ENCODE measurements at regions not wholly inside any gene's neighbourhood (a gene's known extent, or its start where the extent isn't known, plus 50 kb on each side); places are given as distances from the start of the nearest gene placed in this dataset.

DNA sequence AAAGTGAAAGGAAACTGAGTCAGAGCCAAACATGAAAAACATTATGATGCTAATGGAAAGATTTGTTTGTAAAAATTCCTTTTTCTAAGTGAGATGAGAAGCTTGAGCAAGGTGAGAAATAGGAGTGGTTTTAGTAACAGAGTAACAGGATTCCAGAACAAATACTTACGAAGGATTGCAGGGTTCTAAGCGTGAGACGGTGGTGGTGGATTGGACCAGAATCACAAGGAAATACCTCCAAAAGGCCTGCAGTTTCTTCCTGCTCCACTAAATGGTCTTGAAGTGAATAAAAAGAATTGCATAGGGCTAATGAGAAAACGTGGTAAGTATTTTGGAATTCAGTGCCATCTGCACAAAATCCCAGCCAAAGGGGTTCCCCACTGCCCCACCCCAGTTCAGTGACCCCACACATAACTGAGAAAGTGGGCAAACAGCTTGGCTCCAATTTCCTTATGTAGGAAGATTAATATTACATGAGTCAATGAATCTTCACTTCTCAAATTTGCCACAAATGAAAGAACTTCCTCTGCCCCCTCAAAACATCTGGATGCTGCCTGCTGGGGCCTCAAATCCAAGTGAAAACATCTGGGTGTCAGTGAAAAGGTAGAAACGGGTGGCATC, 283.8 kb upstream of the NR2F2 start:
- H3K36me3 ChIP-seq (ENCODE audit: insufficient read depth, low read length), result no peaks in the 10 kb centered on the region
- H3F3A ChIP-seq (ENCODE audit: insufficient read depth, low read length), result no peaks in the 10 kb centered on the region
- H2AFZ ChIP-seq (ENCODE audit: low read length), result no peak overlapping the region
- TF ChIP-seq, protein P1, sequence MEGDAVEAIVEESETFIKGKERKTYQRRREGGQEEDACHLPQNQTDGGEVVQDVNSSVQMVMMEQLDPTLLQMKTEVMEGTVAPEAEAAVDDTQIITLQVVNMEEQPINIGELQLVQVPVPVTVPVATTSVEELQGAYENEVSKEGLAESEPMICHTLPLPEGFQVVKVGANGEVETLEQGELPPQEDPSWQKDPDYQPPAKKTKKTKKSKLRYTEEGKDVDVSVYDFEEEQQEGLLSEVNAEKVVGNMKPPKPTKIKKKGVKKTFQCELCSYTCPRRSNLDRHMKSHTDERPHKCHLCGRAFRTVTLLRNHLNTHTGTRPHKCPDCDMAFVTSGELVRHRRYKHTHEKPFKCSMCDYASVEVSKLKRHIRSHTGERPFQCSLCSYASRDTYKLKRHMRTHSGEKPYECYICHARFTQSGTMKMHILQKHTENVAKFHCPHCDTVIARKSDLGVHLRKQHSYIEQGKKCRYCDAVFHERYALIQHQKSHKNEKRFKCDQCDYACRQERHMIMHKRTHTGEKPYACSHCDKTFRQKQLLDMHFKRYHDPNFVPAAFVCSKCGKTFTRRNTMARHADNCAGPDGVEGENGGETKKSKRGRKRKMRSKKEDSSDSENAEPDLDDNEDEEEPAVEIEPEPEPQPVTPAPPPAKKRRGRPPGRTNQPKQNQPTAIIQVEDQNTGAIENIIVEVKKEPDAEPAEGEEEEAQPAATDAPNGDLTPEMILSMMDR (IDR thresholded peaks at IDR 0.05; ENCODE audit: low read length), result no peak
- no peak for TF ChIP-seq EZH2 (IDR thresholded peaks at IDR 0.05; ENCODE audit: borderline replicate concordance, low read length)
- no peak overlapping the region for H3K4me3 ChIP-seq (ENCODE audit: low read depth, low read length, poor library complexity, severe bottlenecking)
- no peaks in the 10 kb centered on the region for H4K20me1 ChIP-seq (ENCODE audit: insufficient read depth, low read length)
- no peak overlapping the region for H3K4me2 ChIP-seq (ENCODE audit: low read length)
- H3K9ac ChIP-seq (ENCODE audit: low read length), result no peak overlapping the region
- H3K4me1 ChIP-seq (ENCODE audit: insufficient read depth, low read length, severe bottlenecking), result no peaks in the 10 kb centered on the region
- no peaks in the 10 kb centered on the region for H3K27me3 ChIP-seq (ENCODE audit: insufficient read depth, low read length)
- H3K27ac ChIP-seq (ENCODE audit: low read depth, low read length, poor library complexity, severe bottlenecking), result no peak overlapping the region
- H3K9me2 ChIP-seq (ENCODE audit: low read depth, low read length), result no peaks in the 10 kb centered on the region
- H3K79me2 ChIP-seq (ENCODE audit: insufficient read depth, low read length), result no peaks in the 10 kb centered on the region
- no peaks in the 10 kb centered on the region for H3K9me3 ChIP-seq (ENCODE audit: low read length)

DNA sequence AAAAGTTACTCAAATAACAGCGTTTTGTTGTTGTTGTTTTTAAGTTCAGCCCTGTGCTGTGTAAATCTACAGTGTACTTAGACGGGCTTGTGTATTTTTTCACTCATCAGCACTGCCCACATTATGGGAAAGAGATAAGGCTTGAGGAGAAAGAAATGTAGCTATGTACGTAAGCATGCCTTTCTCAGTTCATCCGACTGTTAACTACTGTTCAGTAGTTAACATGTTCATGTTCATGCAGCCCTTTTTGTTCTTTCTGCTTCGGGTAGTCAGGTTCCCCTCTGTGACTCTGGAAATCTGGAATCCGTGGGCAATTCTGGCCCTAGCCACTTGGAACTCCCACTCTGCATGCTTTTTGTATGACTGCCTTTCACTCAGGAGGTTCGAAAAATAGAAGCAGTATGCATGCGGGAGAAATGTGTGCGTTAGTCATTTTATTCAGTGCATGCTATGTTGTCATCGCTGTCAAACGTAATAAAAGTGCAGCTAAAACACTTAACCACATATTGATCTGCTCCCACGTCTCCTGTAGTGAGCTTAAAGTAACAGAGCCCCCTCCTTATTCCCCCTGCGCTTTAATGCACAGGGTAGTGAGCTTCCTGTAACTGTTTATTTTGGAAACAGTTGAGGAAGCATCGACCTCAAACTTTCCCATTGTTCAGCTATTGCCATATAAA, 283.1 kb upstream of the NR2F2 start:
- Histone ChIP-seq H3K27ac (ENCODE audit: low read depth, low read length, poor library complexity, severe bottlenecking) (no peak overlapping the region), H3K4me3 (ENCODE audit: low read depth, low read length, poor library complexity, severe bottlenecking) (no peak overlapping the region), H3K4me2 (ENCODE audit: low read length) (no peak overlapping the region), H3F3A (ENCODE audit: insufficient read depth, low read length) (no peaks in the 10 kb centered on the region), H2AFZ (ENCODE audit: low read length) (no peak overlapping the region), H3K36me3 (ENCODE audit: insufficient read depth, low read length) (no peaks in the 10 kb centered on the region), H3K9me2 (ENCODE audit: low read depth, low read length) (no peaks in the 10 kb centered on the region), H3K27me3 (ENCODE audit: insufficient read depth, low read length) (no peaks in the 10 kb centered on the region), H3K4me1 (ENCODE audit: insufficient read depth, low read length, severe bottlenecking) (no peaks in the 10 kb centered on the region), H3K9ac (ENCODE audit: low read length) (no peak overlapping the region), H4K20me1 (ENCODE audit: insufficient read depth, low read length) (no peaks in the 10 kb centered on the region), H3K9me3 (ENCODE audit: low read length) (no peaks in the 10 kb centered on the region), H3K79me2 (ENCODE audit: insufficient read depth, low read length) (no peaks in the 10 kb centered on the region)
- TF ChIP-seq, protein P1 (IDR thresholded peaks at IDR 0.05; ENCODE audit: low read length), result no peak
- TF ChIP-seq EZH2 (IDR thresholded peaks at IDR 0.05; ENCODE audit: borderline replicate concordance, low read length), result no peak

DNA sequence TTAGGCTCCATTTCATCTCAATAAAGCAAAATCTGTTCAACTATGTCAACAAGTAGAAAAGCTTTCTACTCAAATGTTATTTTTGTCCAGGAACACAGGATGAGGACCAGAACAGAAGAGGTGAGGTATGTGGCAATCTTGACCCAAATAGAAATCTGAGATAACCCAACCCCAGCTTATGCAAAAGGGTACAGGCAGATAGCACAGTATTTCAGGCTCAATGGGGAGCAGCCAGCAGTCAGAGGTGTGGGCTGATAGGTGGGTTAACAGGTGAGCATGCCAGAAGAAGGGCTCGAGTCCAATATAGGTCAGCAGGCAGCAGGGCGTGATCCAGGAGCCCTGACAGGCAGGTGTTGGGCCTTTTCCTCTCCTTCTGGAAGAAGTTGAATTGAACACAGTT, 281.2 kb upstream of the NR2F2 start:
- H3K9ac ChIP-seq (ENCODE audit: low read length), result no peak overlapping the region
- H3K79me2 ChIP-seq (ENCODE audit: insufficient read depth, low read length), result no peaks in the 10 kb centered on the region
- H3K27me3 ChIP-seq (ENCODE audit: insufficient read depth, low read length), result no peaks in the 10 kb centered on the region
- H3K9me3 ChIP-seq (ENCODE audit: low read length), result no peaks in the 10 kb centered on the region
- H4K20me1 ChIP-seq (ENCODE audit: insufficient read depth, low read length), result no peaks in the 10 kb centered on the region
- H3K4me3 ChIP-seq (ENCODE audit: low read depth, low read length, poor library complexity, severe bottlenecking), result no peak overlapping the region
- H3K27ac ChIP-seq (ENCODE audit: low read depth, low read length, poor library complexity, severe bottlenecking), result no peak overlapping the region
- H3K36me3 ChIP-seq (ENCODE audit: insufficient read depth, low read length), result no peaks in the 10 kb centered on the region
- no peak overlapping the region for H2AFZ ChIP-seq (ENCODE audit: low read length)
- H3K4me1 ChIP-seq (ENCODE audit: insufficient read depth, low read length, severe bottlenecking), result no peaks in the 10 kb centered on the region
- TF ChIP-seq, protein P1 (IDR thresholded peaks at IDR 0.05; ENCODE audit: low read length), result no peak
- no peak for TF ChIP-seq EZH2 (IDR thresholded peaks at IDR 0.05; ENCODE audit: borderline replicate concordance, low read length)
- H3K4me2 ChIP-seq (ENCODE audit: low read length), result no peak overlapping the region
- no peaks in the 10 kb centered on the region for H3F3A ChIP-seq (ENCODE audit: insufficient read depth, low read length)
- no peaks in the 10 kb centered on the region for H3K9me2 ChIP-seq (ENCODE audit: low read depth, low read length)
